ENCODE measurements at regions not wholly inside any gene's neighbourhood (a gene's known extent, or its start where the extent isn't known, plus 50 kb on each side); places are given as distances from the start of the nearest gene placed in this dataset.
A peak's percentile ranks its signal among the peaks of the same experiment; 100 is the strongest.

GRCh38 chr1:217214551-217214950 is 416.3 kb downstream of the GPATCH2 start:
- DNase-seq, result no peak

- DNase-seq, result no peak
Measured at GRCh38 chr1:217211486-217211885, 419.4 kb downstream of the GPATCH2 start.

- no peak for DNase-seq
Measured at GRCh38 chr1:217205578-217205977, 425.3 kb downstream of the GPATCH2 start.

- DNase-seq, result no peak
Measured at GRCh38 chr1:217196616-217197015, 434.3 kb downstream of the GPATCH2 start.

GRCh38 chr1:217193151-217193550 is 437.7 kb downstream of the GPATCH2 start:
- no peak for DNase-seq

DNA sequence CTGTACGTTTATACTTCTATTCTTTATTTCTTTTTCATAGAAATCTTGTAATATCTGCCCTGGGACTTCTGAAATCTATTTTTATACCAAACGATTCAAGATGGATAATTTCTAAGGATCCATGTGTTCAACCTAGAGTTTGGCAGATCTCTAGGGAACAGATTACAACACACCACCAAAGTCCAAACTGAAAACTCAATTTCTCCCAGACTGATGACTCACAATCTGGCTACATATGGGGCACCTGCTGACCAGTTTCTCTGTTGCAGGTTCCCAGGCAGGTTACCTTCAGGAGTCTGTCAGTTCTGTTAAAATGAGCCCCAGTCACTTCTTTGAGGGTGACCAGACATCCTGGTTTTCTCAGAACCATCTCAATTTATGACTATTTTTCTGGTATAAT is 439.4 kb downstream of the GPATCH2 start:
- no peak for DNase-seq

GRCh38 chr1:217190359-217190758 is 440.5 kb downstream of the GPATCH2 start:
- no peak for DNase-seq

DNA sequence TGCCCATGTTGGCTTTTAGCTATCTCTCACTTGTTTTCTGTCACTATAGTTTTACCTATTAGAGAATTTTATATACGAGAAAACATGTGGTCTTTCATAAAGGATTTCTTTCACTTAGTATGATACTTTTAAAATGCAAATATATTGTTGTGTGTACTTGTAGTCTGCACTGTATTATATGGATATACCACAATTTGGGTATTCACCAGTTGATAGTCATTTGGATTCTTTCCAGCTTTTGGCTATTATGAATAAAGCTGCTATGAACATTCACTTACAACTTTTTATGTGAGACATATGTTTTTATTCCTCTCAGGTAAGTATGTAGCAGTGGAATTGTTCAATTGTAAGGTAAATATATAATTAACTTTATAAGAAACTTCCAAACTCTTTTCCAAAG is 441.5 kb downstream of the GPATCH2 start:
- DNase-seq, result no peak

DNA sequence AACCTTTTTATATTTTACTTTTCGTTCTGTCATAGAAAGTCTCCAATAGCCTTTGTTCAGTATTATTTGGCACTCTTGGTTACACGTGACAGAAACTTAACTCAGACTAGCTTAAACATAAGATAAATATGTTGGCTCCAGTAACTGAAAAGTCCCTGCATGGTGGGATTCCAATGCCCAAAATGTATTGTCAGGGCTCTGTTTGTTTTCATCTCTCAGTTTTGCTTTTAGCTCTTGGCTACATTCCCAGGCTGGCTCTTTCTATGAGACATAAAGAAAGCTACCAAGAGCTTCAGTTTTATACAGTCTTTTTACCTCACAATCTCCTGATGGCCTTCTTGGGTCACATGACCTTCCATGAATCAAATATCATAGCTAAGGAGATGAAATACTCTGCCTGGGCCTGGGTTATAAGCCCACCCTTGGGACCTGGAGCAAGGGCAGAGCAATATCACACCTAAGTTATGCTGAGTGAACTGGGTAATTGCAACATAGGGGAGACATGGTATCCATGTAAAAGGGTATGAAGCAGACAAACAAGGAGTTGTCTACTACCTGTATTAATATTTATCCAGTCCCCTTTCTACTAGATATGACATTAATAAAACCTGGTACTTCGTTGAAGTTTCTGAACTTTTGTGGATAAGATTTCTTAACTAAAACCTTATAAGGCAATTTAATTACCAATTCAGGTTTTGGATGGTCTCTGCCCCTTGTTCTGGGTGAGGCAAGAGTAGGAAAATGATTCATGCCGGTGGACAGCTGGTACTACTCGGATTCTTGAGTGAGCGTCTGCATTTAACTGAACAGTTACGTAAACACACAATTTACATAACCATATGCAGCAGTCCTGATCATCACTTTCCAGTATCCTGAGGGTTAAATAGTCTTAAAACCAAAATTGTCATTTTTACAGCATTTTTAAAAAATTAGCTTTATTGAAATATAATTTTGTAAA is 442.3 kb downstream of the GPATCH2 start:
- DNase-seq, result peak in 1 of 56 donors; percentile 4

GRCh38 chr1:217186664-217187063 is 444.2 kb downstream of the GPATCH2 start:
- no peak for DNase-seq

- DNase-seq, result peak in 1 of 56 donors; percentile 1
Measured at GRCh38 chr1:217184854-217185253, 446.0 kb downstream of the GPATCH2 start.

GRCh38 chr1:217182992-217183391 is 447.9 kb downstream of the GPATCH2 start:
- no peak for DNase-seq

GRCh38 chr1:217181756-217182155 is 449.1 kb downstream of the GPATCH2 start:
- no peak for DNase-seq

DNA sequence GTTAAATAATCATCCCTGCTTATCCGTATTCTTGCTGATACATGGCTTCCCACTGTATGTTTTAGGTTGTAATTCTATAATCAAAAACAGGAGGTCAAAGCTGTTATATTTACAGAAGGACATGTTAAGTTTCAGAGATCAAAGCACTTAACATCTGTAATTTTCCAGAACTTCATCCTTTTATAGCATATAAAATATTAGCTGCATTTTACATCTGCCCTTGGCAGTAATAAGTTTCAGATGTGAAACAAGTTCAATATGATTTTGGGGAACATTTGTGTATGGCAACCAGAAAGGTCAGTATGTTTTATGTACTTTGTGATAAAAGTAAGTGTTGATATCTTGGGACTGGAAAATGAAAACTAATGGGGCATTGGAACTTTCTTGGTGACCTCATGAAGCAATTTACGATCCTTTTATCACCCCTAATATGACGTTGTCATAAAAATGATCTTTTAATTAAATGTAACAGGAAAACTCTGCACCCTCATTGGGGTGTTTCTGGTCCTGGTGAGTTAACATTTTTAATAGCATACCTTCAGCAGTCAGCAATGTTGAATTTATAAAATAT is 449.6 kb downstream of the GPATCH2 start:
- DNase-seq, result no peak

GRCh38 chr1:217180443-217180842 is 450.4 kb downstream of the GPATCH2 start:
- DNase-seq, result no peak

- DNase-seq, result no peak
Measured at GRCh38 chr1:217164403-217164802, 441.2 kb upstream of the ESRRG start.

GRCh38 chr1:217153361-217153760 is 430.1 kb upstream of the ESRRG start:
- DNase-seq, result no peak

GRCh38 chr1:217150366-217150765 is 427.1 kb upstream of the ESRRG start:
- DNase-seq, result no peak

DNA sequence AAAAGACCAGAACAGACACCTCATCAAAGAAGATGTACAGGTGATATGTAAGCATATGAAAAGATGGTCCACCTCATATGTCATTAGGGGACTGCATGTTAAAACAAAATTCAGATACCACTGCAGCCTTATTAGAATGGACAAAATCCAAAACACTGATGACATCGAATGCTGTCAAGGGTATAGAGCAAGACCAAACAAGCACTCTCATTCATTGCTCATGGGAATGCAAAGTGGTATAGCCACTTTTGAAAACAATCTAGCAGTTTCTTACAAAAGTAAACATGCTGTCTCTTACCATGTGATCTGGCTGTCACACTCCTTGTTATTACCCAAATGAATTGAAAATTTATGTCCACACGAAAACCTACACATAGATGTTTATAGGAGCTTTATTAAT is 426.6 kb upstream of the ESRRG start:
- DNase-seq, result no peak

DNA sequence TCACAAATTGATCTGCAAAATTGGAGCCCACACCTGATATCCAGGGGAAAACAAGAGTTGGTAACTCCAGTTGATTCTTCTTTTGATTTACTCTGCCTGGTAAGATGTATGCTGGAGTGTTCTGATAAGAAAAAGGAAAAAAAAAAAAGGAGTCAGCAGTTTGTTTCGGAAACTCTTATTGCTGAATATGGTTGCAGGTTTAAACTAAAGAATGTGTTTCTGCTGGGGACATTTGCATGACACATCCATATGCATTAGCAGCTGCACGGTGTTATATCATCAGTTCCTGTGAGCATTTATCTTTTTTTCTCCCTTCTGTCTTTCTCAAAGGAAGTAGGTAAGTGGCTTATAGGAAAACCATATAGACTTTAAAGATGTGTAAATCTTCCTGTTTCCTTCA is 418.5 kb upstream of the ESRRG start:
- DNase-seq, result no peak

DNA sequence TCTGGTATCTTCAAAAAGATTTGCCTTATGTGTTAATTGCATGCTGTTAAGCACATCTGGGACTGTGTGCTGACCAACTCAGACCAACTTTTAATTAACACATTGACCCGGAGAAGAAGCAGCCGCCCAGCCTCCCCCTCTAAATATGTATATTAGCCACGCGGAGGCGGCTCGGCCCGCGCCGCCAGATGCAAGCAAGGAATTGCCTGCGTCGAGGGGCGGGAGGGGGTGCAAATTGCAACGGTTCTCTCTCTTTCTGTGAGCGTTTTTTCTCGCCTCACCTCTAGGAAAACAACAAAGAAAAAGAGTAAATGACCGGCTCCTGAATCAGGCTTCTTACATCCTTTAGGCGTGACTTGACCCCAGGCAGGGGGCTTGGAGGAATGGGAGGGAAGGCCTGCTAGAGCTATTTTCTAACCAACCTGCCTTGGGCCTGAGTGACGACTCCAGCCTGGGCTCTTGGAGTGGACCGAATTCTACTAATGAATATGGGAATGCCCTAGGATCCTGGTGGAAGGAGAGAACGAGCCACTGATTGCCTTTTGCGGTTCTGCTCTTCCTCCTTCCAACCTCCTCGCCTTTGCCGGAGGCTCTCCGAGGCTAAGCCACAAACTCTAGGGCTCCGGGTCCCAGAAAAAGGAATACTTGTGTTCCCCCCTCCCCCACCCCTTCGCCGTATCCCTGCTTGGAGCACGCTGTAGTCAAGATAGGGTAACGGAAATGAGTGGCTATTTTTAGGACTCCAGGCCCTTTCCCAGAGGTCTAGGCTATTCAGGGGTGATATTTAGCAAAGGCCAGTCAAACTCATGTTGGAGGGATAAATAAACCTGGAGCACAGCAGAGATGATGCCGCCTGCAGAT is 417.0 kb upstream of the ESRRG start:
- DNase-seq, result no peak

DNA sequence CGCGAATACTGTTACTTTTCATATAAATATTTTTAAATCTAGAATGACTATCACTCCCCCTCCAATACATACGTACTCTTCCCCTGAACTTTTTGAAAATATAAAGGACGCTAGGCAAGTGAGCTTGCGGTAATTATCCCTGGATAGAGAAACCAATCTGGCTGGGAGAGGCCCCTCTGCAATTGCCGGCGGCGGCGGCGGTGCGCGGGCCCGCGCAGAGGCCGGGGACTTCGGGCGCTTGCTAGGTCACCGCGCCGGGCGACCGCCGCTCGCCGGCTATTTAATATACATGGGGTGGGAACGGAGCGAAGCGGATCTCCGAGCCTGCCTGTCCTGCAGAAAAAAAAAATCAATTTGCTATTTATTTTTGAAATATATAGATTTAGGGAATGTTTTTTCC is 416.3 kb upstream of the ESRRG start:
- peak in 1 of 56 donors; percentile 23 for DNase-seq

Measured in amygdala (tissue), 56 donors.